ENCODE measurements at regions not wholly inside any gene's neighbourhood (a gene's known extent, or its start where the extent isn't known, plus 50 kb on each side); places are given as distances from the start of the nearest gene placed in this dataset.

GRCh38 chr4:166512267-166512666 lies 639.2 kb downstream of the TLL1 start:
- Histone ChIP-seq H2AFZ (ENCODE audit: low read length) (no peak overlapping the region), H3K4me1 (ENCODE audit: low read length) (no peaks in the 10 kb centered on the region), H3K4me3 (ENCODE audit: low read length) (no peak overlapping the region), H3K9ac (ENCODE audit: low read length) (no peak overlapping the region), H3K36me3 (ENCODE audit: insufficient read depth, low read length) (no peaks in the 10 kb centered on the region), H3K27me3 (ENCODE audit: low read length) (no peaks in the 10 kb centered on the region), H3K4me2 (ENCODE audit: low read depth, low read length, poor library complexity, severe bottlenecking) (no peak overlapping the region), H3K27ac (ENCODE audit: low read length) (no peak overlapping the region), H3K9me2 (replicated peaks; ENCODE audit: insufficient read depth, low read length) (no peaks in the 10 kb centered on the region), H3K79me2 (ENCODE audit: low read length) (no peaks in the 10 kb centered on the region), H3K9me3 (ENCODE audit: low read length) (peaks cover 28% of the 10 kb centered on the region), H4K20me1 (ENCODE audit: insufficient read depth, low read depth, low read length) (no peaks in the 10 kb centered on the region)
- no peak for DNase-seq

GRCh38 chr4:166518315-166518714 lies 645.3 kb downstream of the TLL1 start:
- Histone ChIP-seq H3K27ac (ENCODE audit: low read length) (no peak overlapping the region), H3K27me3 (ENCODE audit: low read length) (no peaks in the 10 kb centered on the region), H4K20me1 (ENCODE audit: insufficient read depth, low read depth, low read length) (no peaks in the 10 kb centered on the region), H3K9ac (ENCODE audit: low read length) (no peak overlapping the region), H3K9me3 (ENCODE audit: low read length) (peaks cover 17% of the 10 kb centered on the region), H3K4me1 (ENCODE audit: low read length) (no peaks in the 10 kb centered on the region), H3K4me2 (ENCODE audit: low read depth, low read length, poor library complexity, severe bottlenecking) (no peak overlapping the region), H2AFZ (ENCODE audit: low read length) (no peak overlapping the region), H3K4me3 (ENCODE audit: low read length) (no peak overlapping the region), H3K36me3 (ENCODE audit: insufficient read depth, low read length) (no peaks in the 10 kb centered on the region), H3K9me2 (replicated peaks; ENCODE audit: insufficient read depth, low read length) (no peaks in the 10 kb centered on the region), H3K79me2 (ENCODE audit: low read length) (no peaks in the 10 kb centered on the region)
- no peak for DNase-seq

- Histone ChIP-seq H3K4me1 (ENCODE audit: low read length) (no peaks in the 10 kb centered on the region), H3K79me2 (ENCODE audit: low read length) (no peaks in the 10 kb centered on the region), H3K27ac (ENCODE audit: low read length) (no peak overlapping the region), H3K9me3 (ENCODE audit: low read length) (peaks cover 17% of the 10 kb centered on the region), H3K27me3 (ENCODE audit: low read length) (no peaks in the 10 kb centered on the region), H3K9me2 (replicated peaks; ENCODE audit: insufficient read depth, low read length) (no peaks in the 10 kb centered on the region), H3K9ac (ENCODE audit: low read length) (no peak overlapping the region), H4K20me1 (ENCODE audit: insufficient read depth, low read depth, low read length) (no peaks in the 10 kb centered on the region), H2AFZ (ENCODE audit: low read length) (no peak overlapping the region), H3K36me3 (ENCODE audit: insufficient read depth, low read length) (no peaks in the 10 kb centered on the region), H3K4me3 (ENCODE audit: low read length) (no peak overlapping the region), H3K4me2 (ENCODE audit: low read depth, low read length, poor library complexity, severe bottlenecking) (no peak overlapping the region)
- no peak for DNase-seq
Observed at GRCh38 chr4:166518776-166519175, 645.7 kb downstream of the TLL1 start.

GRCh38 chr4:166519774-166520173 lies 646.7 kb downstream of the TLL1 start:
- Histone ChIP-seq H3K36me3 (ENCODE audit: insufficient read depth, low read length) (no peaks in the 10 kb centered on the region), H3K9me3 (ENCODE audit: low read length) (peaks cover 17% of the 10 kb centered on the region), H4K20me1 (ENCODE audit: insufficient read depth, low read depth, low read length) (no peaks in the 10 kb centered on the region), H3K27me3 (ENCODE audit: low read length) (no peaks in the 10 kb centered on the region), H3K4me2 (ENCODE audit: low read depth, low read length, poor library complexity, severe bottlenecking) (no peak overlapping the region), H3K4me1 (ENCODE audit: low read length) (no peaks in the 10 kb centered on the region), H2AFZ (ENCODE audit: low read length) (no peak overlapping the region), H3K9ac (ENCODE audit: low read length) (no peak overlapping the region), H3K27ac (ENCODE audit: low read length) (no peak overlapping the region), H3K79me2 (ENCODE audit: low read length) (no peaks in the 10 kb centered on the region), H3K4me3 (ENCODE audit: low read length) (no peak overlapping the region), H3K9me2 (replicated peaks; ENCODE audit: insufficient read depth, low read length) (no peaks in the 10 kb centered on the region)
- DNase-seq = no peak

- Histone ChIP-seq H3K9me3 (ENCODE audit: low read length) (peaks cover 15% of the 10 kb centered on the region), H3K4me1 (ENCODE audit: low read length) (no peaks in the 10 kb centered on the region), H3K36me3 (ENCODE audit: insufficient read depth, low read length) (no peaks in the 10 kb centered on the region), H4K20me1 (ENCODE audit: insufficient read depth, low read depth, low read length) (no peaks in the 10 kb centered on the region), H3K4me2 (ENCODE audit: low read depth, low read length, poor library complexity, severe bottlenecking) (no peak overlapping the region), H3K27ac (ENCODE audit: low read length) (no peak overlapping the region), H3K27me3 (ENCODE audit: low read length) (no peaks in the 10 kb centered on the region), H3K9me2 (replicated peaks; ENCODE audit: insufficient read depth, low read length) (no peaks in the 10 kb centered on the region; the same call in 1 of the 2 replicates), H3K79me2 (ENCODE audit: low read length) (no peaks in the 10 kb centered on the region), H3K4me3 (ENCODE audit: low read length) (no peak overlapping the region), H2AFZ (ENCODE audit: low read length) (no peak overlapping the region), H3K9ac (ENCODE audit: low read length) (no peak overlapping the region)
- no peak for DNase-seq
Observed at GRCh38 chr4:166527500-166527899, 654.5 kb downstream of the TLL1 start.

GRCh38 chr4:166531703-166532102 lies 658.7 kb downstream of the TLL1 start:
- peaks cover 34% of the 10 kb centered on the region for H3K9me3 ChIP-seq (ENCODE audit: low read length)
- no peak overlapping the region for H3K4me2 ChIP-seq (ENCODE audit: low read depth, low read length, poor library complexity, severe bottlenecking)
- H3K27me3 ChIP-seq (ENCODE audit: low read length) = no peaks in the 10 kb centered on the region
- no peak overlapping the region for H3K27ac ChIP-seq (ENCODE audit: low read length)
- no peaks in the 10 kb centered on the region for H4K20me1 ChIP-seq (ENCODE audit: insufficient read depth, low read depth, low read length)
- no peak overlapping the region for H3K4me3 ChIP-seq (ENCODE audit: low read length)
- DNase-seq = no peak
- no peak overlapping the region for H2AFZ ChIP-seq (ENCODE audit: low read length)
- no peaks in the 10 kb centered on the region; the same call in 1 of the 2 replicates for H3K9me2 ChIP-seq (replicated peaks; ENCODE audit: insufficient read depth, low read length)
- no peaks in the 10 kb centered on the region for H3K4me1 ChIP-seq (ENCODE audit: low read length)
- no peak overlapping the region for H3K9ac ChIP-seq (ENCODE audit: low read length)
- H3K36me3 ChIP-seq (ENCODE audit: insufficient read depth, low read length) = no peaks in the 10 kb centered on the region
- no peaks in the 10 kb centered on the region for H3K79me2 ChIP-seq (ENCODE audit: low read length)

GRCh38 chr4:166535865-166536264 lies 662.8 kb downstream of the TLL1 start:
- no peak overlapping the region for H3K4me3 ChIP-seq (ENCODE audit: low read length)
- no peaks in the 10 kb centered on the region for H3K9me2 ChIP-seq (replicated peaks; ENCODE audit: insufficient read depth, low read length)
- no peak overlapping the region for H2AFZ ChIP-seq (ENCODE audit: low read length)
- H3K36me3 ChIP-seq (ENCODE audit: insufficient read depth, low read length) = no peaks in the 10 kb centered on the region
- no peaks in the 10 kb centered on the region for H3K27me3 ChIP-seq (ENCODE audit: low read length)
- no peaks in the 10 kb centered on the region for H3K4me1 ChIP-seq (ENCODE audit: low read length)
- H3K9me3 ChIP-seq (ENCODE audit: low read length) = peaks cover 33% of the 10 kb centered on the region
- DNase-seq = no peak
- H3K4me2 ChIP-seq (ENCODE audit: low read depth, low read length, poor library complexity, severe bottlenecking) = no peak overlapping the region
- H3K79me2 ChIP-seq (ENCODE audit: low read length) = no peaks in the 10 kb centered on the region
- no peaks in the 10 kb centered on the region for H4K20me1 ChIP-seq (ENCODE audit: insufficient read depth, low read depth, low read length)
- H3K27ac ChIP-seq (ENCODE audit: low read length) = no peak overlapping the region
- no peak overlapping the region for H3K9ac ChIP-seq (ENCODE audit: low read length)

- Histone ChIP-seq H3K9ac (ENCODE audit: low read length) (no peak overlapping the region), H3K27ac (ENCODE audit: low read length) (no peak overlapping the region), H3K9me2 (replicated peaks; ENCODE audit: insufficient read depth, low read length) (no peaks in the 10 kb centered on the region)
Observed at GRCh38 chr4:166538491-166539005, 665.5 kb downstream of the TLL1 start.

GRCh38 chr4:166546009-166546408 lies 673.0 kb downstream of the TLL1 start:
- Histone ChIP-seq H3K79me2 (ENCODE audit: low read length) (no peaks in the 10 kb centered on the region), H2AFZ (ENCODE audit: low read length) (no peak overlapping the region), H3K9me2 (replicated peaks; ENCODE audit: insufficient read depth, low read length) (no peaks in the 10 kb centered on the region), H3K27ac (ENCODE audit: low read length) (no peak overlapping the region), H3K4me1 (ENCODE audit: low read length) (no peaks in the 10 kb centered on the region), H3K4me2 (ENCODE audit: low read depth, low read length, poor library complexity, severe bottlenecking) (no peak overlapping the region), H3K9ac (ENCODE audit: low read length) (no peak overlapping the region), H3K4me3 (ENCODE audit: low read length) (no peak overlapping the region), H3K36me3 (ENCODE audit: insufficient read depth, low read length) (no peaks in the 10 kb centered on the region), H3K27me3 (ENCODE audit: low read length) (no peaks in the 10 kb centered on the region), H3K9me3 (ENCODE audit: low read length) (peaks cover 41% of the 10 kb centered on the region), H4K20me1 (ENCODE audit: insufficient read depth, low read depth, low read length) (no peaks in the 10 kb centered on the region)
- no peak for DNase-seq

More at GRCh38 chr4:166538491-166539005, 665.5 kb downstream of the TLL1 start:
- peaks cover 41% of the 10 kb centered on the region for H3K9me3 ChIP-seq (ENCODE audit: low read length)
- H3K36me3 ChIP-seq (ENCODE audit: insufficient read depth, low read length) = no peaks in the 10 kb centered on the region
- DNase-seq = no peak
- H3K79me2 ChIP-seq (ENCODE audit: low read length) = no peaks in the 10 kb centered on the region
- H3K4me1 ChIP-seq (ENCODE audit: low read length) = no peaks in the 10 kb centered on the region
- H2AFZ ChIP-seq (ENCODE audit: low read length) = no peak overlapping the region
- H3K27me3 ChIP-seq (ENCODE audit: low read length) = no peaks in the 10 kb centered on the region
- H3K4me3 ChIP-seq (ENCODE audit: low read length) = no peak overlapping the region
- H4K20me1 ChIP-seq (ENCODE audit: insufficient read depth, low read depth, low read length) = no peaks in the 10 kb centered on the region
- H3K4me2 ChIP-seq (ENCODE audit: low read depth, low read length, poor library complexity, severe bottlenecking) = no peak overlapping the region
